ENCODE measurements at regions not wholly inside any gene's neighbourhood (a gene's known extent, or its start where the extent isn't known, plus 50 kb on each side); places are given as distances from the start of the nearest gene placed in this dataset.

DNA sequence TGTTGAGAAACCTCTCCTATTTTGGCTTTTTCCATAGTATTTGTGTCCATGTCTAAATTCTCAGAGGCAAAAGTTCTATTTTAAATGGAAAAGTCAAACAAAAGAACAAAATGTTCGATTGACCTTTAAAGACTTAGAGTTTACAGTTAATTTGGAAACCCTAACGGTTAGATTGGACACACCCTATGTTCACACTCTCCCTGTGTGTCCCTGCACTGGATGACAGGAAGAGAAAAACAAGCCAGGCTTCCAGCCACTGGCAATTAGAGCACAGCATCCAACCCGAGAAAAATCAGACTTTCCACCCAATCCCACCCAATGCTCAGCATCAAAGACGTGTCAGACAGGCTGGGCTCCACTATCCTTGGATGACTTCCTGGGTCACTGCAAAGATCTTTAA, 241.3 kb downstream of the TBXT start:
- TF ChIP-seq, protein P1, sequence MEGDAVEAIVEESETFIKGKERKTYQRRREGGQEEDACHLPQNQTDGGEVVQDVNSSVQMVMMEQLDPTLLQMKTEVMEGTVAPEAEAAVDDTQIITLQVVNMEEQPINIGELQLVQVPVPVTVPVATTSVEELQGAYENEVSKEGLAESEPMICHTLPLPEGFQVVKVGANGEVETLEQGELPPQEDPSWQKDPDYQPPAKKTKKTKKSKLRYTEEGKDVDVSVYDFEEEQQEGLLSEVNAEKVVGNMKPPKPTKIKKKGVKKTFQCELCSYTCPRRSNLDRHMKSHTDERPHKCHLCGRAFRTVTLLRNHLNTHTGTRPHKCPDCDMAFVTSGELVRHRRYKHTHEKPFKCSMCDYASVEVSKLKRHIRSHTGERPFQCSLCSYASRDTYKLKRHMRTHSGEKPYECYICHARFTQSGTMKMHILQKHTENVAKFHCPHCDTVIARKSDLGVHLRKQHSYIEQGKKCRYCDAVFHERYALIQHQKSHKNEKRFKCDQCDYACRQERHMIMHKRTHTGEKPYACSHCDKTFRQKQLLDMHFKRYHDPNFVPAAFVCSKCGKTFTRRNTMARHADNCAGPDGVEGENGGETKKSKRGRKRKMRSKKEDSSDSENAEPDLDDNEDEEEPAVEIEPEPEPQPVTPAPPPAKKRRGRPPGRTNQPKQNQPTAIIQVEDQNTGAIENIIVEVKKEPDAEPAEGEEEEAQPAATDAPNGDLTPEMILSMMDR (IDR thresholded peaks at IDR 0.05; ENCODE audit: low read length, missing control alignments): no peak
- no peak overlapping the region for H3K4me3 ChIP-seq (replicated peaks; ENCODE audit: low read depth, low read length)
- DNase-seq (ENCODE audit: low read depth): no peak

DNA sequence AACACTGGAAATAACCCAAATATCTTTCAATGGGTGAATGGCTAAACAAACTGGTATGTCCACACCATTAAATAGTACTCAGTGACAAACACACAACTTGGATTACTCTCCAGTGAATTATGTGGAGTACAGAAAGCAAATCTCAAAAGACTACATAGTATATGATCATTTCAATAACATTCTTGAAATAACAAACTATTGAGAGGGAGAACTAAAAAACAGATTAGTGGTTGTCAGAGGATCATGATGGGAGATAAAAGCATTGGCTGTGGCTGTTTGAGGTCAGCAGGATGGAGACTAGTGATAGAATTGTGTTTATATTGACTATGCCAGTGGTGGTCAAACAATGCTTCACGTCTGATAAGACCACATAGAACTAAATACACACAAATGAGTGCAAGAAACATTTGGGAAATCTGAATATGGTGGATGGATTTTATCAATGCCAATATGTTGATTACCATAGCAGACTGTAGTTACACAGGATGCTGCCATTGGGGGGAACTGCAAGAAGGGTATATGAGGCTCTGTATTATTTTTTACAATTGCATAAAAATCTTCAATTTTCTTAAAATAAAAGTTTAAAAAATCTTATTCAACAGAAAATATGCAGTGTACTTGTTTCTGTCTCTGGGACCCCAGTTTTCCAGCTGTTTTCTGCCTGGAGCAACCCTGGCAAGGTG, 242.0 kb downstream of the TBXT start:
- peak; percentile 15 for DNase-seq (ENCODE audit: low read depth)
- no peak overlapping the region for H3K4me3 ChIP-seq (replicated peaks; ENCODE audit: low read depth, low read length)
- TF ChIP-seq, protein P1 (IDR thresholded peaks at IDR 0.05; ENCODE audit: low read length, missing control alignments): no peak

DNA sequence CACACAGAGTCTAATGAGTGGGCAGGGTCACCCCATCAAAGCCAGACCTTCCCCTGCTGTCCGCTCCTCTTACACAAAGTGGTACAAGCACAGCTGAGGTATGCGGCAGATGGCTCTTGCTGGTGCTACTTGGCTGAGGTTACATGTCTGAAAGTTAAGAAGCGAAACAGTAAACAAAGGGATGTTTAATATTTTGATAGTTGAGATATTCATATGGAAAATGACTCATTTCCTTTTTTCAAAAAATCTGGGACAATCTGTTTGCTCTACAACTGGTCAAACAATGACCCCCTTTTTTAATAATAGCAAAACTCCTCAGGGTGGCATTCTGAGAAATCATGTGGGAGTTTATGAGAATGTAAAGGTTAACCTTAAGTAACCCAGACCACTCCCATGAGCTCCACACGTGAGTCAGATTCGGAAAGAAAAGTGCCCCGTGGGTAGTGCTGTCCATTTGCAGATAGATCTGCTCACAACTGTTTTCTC, 245.3 kb downstream of the TBXT start:
- H3K4me3 ChIP-seq (replicated peaks; ENCODE audit: low read depth, low read length): no peak overlapping the region
- DNase-seq (ENCODE audit: low read depth): peak; percentile 86
- TF ChIP-seq, protein P1 (IDR thresholded peaks at IDR 0.05; ENCODE audit: low read length, missing control alignments): no peak

DNA sequence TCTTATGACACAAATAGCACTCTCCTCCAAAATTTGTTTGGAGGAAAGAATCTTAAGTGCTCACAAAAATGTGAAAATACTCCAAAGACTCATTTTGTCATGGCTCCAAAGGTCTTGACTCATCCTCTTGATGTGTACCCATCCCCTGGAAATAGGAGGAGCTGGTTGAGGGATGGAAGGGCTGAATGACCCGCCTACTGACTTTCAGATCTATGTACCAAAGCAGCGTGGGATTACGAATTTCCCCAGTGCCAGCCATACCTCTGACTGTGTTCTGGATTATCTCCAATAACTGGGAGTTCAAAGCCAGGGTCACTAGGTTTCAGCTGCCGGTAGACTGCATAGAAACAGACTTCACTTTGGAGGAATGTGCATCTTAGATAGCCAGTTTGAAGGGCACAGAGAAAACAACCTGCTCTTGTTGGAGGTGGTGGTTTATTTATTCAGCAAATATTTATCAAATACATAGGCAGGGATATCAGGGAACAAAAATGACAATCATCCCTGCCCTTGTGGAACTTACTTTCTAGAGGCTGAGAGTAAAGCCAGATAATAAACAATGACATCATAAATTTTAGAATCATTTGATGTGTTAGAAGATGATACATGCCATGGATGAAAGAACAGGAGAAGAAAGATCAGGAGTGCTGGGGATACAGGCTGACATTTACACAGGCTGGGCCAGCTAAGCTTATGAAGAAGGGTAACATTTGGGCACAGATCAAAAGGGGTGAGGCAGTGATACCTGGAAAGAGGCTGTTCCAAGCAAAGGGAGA, 246.6 kb downstream of the TBXT start:
- TF ChIP-seq, protein P1 (IDR thresholded peaks at IDR 0.05; ENCODE audit: low read length, missing control alignments): no peak
- peak; percentile 58 for DNase-seq (ENCODE audit: low read depth)
- no peak overlapping the region for H3K4me3 ChIP-seq (replicated peaks; ENCODE audit: low read depth, low read length)

DNA sequence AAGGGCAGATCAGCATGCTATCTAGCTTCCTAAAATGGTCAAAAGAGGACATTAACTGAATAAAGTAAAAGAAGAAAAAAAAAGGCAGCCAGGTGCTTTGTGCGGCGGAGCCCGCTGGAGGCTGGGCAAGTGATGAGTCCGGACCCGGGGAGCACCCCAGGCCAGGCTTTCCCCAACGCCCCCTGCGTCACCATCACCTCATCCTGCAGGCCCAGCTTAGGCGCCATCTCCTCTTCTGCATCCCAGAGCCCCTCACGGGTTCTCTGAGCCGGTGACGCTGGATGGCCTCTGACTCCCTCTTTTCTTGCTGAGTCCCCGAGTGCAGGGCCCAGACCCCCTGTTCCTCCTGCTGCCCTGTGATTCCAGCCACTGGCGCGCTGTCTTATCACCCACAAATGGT, 250.1 kb downstream of the TBXT start:
- TF ChIP-seq, protein P1 (IDR thresholded peaks at IDR 0.05; ENCODE audit: low read length, missing control alignments): no peak
- no peak for DNase-seq (ENCODE audit: low read depth)
- no peak overlapping the region for H3K4me3 ChIP-seq (replicated peaks; ENCODE audit: low read depth, low read length)

DNA sequence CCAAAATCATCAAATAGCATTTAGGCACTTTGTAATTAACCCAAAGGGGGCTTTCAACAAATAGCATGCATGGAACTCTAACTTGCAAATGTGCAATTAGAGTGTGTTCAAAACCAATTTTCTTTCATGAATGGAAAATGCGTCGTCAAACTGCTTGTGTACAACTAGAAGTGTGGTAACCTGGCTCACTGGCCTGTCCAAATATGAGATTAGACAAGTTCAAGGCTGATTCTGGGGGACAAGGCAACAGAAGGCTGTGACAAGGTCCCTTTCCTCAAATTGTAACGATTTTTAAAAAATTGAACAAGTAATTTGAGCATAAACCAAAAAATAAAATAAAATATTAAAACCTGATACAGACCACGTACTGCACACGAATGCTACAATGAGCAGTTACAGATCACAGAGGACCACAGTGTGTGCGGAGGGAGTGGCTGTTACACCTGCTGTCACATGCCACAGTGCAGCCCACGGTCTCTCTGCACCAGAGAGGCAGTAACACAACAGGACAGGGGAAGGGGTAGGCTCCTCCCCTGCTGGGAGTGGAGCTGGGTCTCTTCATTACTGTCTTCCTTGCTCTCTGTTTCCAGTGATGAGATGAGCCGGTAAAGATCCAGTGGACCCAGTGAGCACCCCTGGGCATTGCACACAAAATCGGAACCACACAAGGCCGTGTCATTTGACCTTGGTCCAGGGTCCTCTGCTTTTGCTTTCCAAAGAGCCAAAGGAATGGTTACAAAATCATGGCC, 252.2 kb upstream of the PDE10A start:
- no peak overlapping the region for H3K4me3 ChIP-seq (replicated peaks; ENCODE audit: low read depth, low read length)
- no peak for DNase-seq (ENCODE audit: low read depth)
- TF ChIP-seq, protein P1 (IDR thresholded peaks at IDR 0.05; ENCODE audit: low read length, missing control alignments): no peak
